ENCODE measurements at regions not wholly inside any gene's neighbourhood (a gene's known extent, or its start where the extent isn't known, plus 50 kb on each side); places are given as distances from the start of the nearest gene placed in this dataset.

DNA sequence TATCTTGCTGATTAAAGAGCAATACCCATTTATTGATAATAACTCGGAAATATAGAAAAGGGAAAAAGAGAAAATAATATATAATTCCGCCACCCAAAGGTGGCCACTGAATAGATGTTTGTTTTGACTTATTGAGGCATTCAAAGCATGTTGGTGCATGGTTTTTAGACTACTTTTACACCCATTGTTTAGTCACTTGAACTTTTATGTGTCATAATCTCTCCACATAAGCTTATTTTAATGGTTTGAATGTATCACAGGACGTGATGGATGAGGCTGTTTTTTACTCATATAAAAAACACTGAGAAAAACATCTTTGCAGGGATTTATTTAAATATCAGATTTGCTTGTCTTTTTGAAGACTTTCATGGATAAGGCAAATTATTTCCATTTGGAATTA lies 120.4 kb downstream of the ACKR3 start:
- TF ChIP-seq, protein P1, sequence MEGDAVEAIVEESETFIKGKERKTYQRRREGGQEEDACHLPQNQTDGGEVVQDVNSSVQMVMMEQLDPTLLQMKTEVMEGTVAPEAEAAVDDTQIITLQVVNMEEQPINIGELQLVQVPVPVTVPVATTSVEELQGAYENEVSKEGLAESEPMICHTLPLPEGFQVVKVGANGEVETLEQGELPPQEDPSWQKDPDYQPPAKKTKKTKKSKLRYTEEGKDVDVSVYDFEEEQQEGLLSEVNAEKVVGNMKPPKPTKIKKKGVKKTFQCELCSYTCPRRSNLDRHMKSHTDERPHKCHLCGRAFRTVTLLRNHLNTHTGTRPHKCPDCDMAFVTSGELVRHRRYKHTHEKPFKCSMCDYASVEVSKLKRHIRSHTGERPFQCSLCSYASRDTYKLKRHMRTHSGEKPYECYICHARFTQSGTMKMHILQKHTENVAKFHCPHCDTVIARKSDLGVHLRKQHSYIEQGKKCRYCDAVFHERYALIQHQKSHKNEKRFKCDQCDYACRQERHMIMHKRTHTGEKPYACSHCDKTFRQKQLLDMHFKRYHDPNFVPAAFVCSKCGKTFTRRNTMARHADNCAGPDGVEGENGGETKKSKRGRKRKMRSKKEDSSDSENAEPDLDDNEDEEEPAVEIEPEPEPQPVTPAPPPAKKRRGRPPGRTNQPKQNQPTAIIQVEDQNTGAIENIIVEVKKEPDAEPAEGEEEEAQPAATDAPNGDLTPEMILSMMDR (conservative IDR thresholded peaks at IDR 0.05), result no peak
- no peak for TF ChIP-seq EZH2 (IDR thresholded peaks at IDR 0.05; ENCODE audit: low read depth)
